HG02852 (cell line): ENCODE measurements at regions not wholly inside any gene's neighbourhood (a gene's known extent, or its start where the extent isn't known, plus 50 kb on each side); places are given as distances from the start of the nearest gene placed in this dataset.
"Not testable (repeated sequence)": the region's sequence is repeated elsewhere in the genome, so short reads cannot be mapped to it uniquely, and the experiment has no call there.

ENCODE experiments used
- ATAC-seq: cut with Tn5 transposase; IDR thresholded peaks from one replicate; pipeline ENCODE4 v1.9.1; 2021; ENCODE audit warnings: mild to moderate bottlenecking, moderate library complexity; ENCODE audit not compliant: unreplicated experiment

DNA sequence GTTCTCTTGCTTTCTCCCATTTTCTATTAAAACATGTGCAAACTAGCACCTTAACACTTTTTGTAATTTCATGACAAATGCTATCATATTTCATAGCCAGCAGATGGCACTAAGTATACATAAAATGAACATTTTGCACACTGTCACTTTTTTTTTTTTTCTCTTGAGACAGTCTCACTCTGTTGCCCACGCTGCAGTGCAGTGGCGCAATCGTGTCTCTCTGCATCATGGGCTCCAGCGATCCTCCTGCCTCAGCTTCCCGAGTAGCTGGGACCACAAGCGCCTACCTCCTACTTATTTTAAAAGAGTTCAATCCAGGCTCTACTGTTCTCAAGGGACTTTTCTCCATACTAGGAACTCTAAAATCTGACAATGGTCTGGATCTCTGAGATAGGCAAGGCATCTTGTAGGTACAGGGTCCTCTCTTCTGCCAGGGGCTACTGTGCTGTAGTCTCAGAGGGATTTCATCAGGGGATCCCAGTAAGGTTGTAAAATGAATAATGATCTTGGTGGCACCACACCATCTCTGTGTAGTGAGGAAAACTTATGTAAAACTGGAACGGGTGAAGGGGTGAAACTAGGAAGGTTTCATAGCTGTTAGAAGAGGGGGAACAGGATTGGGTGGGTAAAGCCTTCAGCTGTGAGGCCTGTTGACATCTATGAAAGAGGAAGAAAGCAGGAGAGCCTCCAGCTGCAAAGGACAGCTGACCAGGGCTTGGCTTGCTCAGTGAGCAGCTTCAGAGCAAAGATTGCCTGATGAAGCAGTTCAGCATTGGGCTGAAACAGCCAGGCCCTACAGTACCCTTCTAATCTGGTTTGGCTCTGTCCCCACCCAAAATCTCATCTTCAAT is 196.9 kb downstream of the AVL9 start:
- ATAC-seq: peak; percentile 83

GRCh38 chr7:32688092-32688491 is 192.8 kb downstream of the AVL9 start:
- ATAC-seq: not testable (repeated sequence)

DNA sequence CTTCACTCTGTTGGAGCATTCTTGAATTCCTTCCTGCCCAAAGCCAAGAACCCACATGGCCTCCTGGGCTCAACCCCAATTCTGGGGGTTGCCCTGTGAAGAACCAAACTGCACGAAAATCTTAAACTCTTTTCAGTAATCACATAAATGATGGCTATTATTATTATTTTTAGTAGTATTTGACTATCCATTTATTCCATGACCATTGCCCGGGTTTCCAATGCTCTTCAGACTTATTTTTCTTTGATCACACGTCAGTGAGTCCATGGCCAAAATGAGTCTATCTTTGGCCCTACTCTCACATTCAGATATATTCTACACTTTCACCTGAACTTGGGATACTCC is 185.9 kb downstream of the AVL9 start:
- no peak for ATAC-seq

GRCh38 chr7:32680259-32681173 is 185.2 kb downstream of the AVL9 start:
- no peak for ATAC-seq

DNA sequence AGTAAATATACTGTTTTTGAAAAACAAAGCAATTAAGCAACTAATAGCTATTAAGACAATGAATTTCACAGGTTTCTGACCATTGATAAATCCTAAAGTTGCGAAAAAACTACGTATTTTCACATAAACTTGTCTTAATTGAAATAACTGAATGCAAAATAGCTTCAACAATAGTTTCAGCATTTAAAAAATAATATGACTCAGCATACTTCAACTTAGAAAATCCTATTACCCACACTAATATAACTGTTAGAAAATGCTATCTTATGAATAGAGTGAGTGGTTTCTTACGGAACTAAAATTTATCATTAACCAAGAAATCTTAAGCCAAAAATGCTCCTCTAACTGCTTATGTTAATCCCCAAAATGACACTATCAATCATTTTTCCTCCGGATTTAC is 183.9 kb downstream of the AVL9 start:
- no peak for ATAC-seq

DNA sequence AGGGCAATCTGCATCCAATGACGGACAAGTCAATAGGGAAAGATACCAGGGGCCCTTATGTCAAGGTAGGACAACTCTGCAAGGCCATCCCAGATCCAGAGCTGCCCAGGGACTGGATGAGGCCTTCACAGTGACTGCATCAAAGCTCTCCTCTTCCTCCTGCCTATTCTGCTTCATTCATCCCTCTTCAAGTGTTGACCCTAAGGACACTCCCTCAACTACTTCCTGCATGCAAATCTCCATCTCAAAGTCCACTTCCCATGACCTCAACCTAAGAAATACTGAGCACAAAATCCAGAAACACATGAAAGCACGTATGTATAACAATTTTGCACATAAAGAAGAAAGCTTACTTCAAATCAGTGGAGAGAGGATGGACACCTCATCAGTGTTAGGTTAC is 182.3 kb downstream of the AVL9 start:
- ATAC-seq: no peak

- ATAC-seq: no peak
Measured at GRCh38 chr7:32676249-32676941, 181.1 kb downstream of the AVL9 start.

DNA sequence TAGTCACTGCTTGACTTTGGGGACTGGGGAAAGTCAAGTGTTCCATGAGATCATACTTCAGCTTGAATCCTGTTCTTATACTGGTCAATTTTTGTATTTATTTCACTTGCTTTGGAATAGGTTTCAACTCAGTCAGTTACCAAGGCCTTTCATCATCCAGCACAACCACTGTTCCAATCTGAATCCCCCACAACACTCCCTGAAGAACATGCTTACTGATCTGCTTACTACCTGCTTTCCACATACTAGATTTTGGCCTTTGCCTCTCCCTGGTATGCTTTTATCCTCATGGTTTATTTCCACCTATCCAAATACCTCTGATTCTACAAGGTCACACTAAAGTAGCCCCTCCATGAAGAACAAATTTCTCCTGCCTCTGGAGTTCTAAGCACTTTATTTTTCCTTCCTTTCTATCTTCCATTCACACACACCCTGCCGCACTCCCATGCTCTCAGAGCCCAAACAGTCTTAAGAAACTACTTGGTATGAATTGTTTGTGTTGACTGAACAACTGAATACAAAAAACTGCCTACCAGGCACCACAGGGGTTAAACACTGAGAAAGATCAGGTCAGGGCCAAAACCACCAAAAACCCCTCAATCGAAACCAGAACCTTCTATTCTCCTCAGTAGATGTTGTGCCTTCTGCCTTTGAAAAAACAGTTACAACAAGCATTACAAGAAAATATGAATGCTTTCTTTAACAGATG is 178.1 kb downstream of the AVL9 start:
- no peak for ATAC-seq

DNA sequence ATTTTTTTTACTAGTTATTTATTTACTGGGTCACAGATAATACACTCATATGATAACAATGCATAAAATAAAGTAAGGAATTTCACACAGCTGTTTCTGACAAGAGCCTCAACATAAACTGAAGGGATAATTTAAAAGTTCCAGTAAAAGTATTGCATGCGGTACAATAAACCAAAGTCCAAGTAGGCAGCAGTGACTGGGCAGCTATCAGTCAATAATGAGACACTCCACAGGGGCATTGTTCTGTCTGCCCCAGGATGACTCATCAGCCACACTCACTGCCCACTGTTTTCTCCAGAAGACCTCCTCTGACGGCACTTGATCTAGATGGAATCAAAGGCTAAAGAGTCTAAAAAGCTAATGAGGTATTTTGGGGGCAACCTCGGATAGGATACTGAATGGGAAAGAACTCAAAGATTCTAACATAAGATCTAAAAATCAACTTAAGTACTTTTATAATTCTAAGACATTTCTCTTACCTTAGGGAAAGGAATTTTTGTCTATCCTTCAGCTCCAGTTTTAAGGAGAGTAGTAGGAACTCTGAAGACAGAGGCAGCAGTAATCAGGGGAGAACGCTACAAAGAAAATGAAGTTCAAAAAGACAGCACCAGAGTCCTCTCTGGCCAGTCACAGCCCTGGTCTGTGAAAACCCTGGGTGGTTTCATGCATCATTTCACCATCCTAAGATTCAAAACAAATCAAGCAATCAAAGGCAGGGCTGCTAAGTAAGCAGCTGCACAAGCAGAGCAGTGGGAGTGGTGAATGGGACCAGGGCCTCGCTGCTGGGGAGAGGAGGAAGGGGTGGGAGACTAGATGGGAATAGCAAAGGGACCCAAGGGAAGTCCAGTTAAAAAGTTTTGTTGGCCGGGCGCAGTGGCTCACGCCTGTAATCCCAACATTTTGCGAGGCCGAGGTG is 175.1 kb downstream of the AVL9 start:
- no peak for ATAC-seq

DNA sequence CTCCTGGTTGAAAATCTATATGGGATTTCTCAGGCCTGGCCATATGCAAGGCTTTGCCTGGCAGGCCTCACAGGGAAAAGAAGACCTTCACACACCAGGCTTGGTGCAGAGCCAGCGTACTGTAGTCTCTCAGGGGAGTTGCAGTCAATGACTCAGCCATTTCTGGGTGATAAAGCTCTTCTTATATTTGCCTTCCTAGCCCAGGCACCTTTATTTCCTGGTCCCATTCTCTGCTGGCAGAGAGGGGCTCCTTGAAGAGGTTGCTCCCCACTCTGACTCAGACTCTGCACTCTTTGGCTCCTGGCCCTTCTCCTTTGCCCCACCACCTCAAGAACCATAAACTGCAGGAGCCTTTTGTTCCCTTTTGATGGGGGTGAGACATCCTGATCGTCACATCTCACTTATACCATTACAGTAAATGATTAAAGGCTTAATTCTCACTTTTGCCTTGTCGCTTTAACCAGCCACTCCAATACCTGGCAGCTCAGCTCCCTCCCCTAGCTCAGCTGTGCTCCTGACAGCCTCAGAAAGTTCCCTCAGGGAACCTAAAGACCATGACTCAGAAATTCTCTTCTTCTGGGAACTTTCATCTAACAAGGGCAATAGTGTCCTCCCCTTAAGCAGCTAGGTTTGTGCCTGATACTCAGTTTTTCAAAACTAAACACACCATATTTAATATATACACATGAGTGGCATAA is 174.0 kb downstream of the AVL9 start:
- not testable (repeated sequence) for ATAC-seq

DNA sequence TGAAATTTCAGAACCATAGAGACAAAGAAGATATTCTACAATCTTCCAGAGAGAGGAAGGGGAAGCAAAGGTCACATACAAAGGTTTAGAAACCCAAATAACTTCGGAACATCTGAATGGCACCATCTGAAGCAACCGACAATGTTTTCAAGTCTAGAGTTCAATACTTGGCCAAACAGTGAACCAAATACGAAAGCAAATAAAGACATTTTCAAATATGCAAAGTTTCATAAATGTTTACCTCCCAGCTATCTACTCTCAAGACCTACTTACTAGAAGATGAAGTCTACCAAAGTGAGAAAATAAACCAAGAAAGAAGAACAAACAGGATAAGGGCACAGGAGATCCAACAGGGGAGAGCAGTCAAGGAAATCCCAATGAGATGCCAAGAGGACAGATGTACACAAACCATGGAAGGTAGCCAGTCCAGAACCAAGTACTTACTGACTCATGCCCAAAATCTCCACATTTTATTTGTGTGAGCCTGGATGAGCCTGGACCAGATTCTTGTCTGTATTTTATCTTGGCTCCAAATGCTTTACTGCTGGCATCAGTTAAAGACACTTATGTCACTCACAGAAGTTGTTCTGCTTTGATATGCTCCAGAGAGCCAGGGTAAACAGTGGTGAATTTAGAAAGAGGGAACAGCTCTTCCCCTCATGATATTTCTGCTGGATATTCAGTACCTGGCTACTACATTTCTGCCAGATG is 173.3 kb downstream of the AVL9 start:
- ATAC-seq: not testable (repeated sequence)

DNA sequence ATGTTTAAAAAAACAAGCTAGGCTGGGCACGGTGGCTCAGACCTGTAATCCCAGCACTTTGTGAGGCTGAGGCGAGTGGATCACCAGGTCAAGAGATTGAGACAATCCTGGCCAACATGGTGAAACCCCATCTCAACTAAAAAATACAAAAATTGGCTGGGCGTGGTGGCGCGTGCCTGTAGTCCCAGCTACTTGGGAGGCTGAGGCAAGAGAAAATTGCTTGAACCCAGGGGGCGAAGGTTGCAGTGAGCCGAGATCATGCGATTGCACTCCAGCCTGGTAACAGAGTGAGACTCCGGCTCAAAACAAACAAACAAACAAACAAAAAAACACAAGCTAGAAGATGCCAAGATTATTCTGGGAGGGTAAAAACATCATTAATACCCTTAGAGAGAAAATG is 172.3 kb downstream of the AVL9 start:
- not testable (repeated sequence) for ATAC-seq

GRCh38 chr7:32663805-32664211 is 168.5 kb downstream of the AVL9 start:
- ATAC-seq: not testable (repeated sequence)

GRCh38 chr7:32662509-32662908 is 167.2 kb downstream of the AVL9 start:
- ATAC-seq: not testable (repeated sequence)

- no peak for ATAC-seq
Measured at GRCh38 chr7:32661929-32662328, 166.6 kb downstream of the AVL9 start.

DNA sequence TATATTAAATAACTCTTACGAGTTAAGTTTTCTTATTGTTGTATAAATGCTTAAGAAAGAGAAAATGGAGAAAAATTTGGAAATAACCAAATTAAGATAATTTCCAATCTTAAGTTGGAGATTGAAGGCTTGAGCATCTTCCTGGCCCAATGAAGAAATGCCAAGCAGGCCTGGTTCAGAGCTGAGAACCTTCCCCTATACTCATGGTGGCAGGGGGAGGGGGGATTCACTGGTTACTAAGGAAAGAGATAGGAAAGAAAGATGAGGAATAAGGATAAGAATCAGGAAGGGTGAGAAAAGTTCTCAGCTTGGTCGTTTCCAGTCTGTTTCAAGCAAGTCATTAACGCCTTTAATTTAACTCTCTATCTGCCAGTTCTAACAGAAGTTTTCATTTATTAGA is 166.2 kb downstream of the AVL9 start:
- no peak for ATAC-seq

- no peak for ATAC-seq
Measured at GRCh38 chr7:32660936-32661335, 165.6 kb downstream of the AVL9 start.

DNA sequence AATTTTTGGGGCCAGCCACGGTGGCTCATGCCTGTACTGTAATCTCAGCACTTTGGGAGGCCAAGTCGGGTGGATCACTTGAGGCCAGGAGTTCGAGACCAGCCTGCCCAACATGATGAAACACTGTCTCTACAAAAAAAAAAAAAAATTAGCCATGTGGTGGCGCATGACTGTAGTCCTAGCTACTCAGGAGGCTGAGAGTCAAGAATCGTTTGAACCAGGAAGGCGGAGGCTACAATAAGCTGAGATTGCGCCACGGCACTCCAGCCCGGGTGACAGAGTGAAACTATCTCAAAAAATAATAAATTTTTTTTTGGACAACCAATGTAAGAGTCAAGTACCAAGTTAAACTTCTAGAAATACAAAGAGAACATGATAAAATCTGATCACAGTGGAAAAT is 164.6 kb downstream of the AVL9 start:
- ATAC-seq: no peak
